ENCODE measurements at regions not wholly inside any gene's neighbourhood (a gene's known extent, or its start where the extent isn't known, plus 50 kb on each side); places are given as distances from the start of the nearest gene placed in this dataset.
"Not testable (repeated sequence)": the region's sequence is repeated elsewhere in the genome, so short reads cannot be mapped to it uniquely, and the experiment has no call there.

DNA sequence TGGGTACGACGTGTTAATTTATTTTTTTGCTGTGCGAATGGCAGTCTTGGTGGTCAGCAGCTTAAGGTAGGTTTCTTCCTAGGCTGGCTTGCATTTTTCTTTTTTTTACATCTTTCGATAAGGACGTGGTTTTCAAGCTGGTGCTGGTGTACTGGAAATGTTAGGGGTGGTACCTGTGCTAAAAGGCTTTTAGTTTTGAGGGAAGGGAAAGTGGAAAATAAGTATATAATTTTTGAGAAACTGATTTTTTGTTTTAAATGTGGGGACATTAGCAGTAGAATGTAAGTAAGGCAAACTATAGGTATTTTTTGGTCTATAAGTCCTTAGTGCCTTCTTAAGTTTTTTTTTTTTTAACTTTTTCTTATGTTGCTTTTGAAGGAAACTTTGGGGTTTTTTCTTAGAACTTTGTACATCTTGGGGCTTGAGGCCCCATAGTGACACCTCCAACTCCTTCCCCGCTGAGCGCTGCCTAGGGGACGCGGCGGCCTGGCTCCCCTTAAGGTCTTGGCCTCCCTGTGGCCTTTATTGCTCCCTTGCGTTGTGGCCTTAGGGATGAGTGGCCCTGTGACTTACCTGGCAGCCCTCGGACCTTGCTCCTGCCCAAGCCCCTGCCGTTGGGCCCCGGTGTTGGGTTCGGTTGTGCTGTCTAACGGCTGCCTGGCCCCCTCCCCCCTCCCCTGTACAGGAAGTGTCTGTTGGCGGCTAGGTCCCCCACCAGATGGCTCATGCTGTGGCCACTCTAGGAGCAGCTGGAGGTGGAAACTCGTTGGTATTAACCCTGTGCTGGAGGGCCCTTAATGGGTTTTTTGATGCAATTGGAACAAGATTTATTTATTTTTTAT, 88.0 kb upstream of the RPRML start:
- FAIRE-seq (no peak), DNase-seq (peak; percentile 82 to 94)
- Histone ChIP-seq H3K27me3 (ENCODE audit: control insufficient read depth in 3 of 3, insufficient read depth in 3 of 3, low read length in 3 of 3) (no peaks in the 10 kb centered on the region), H3K36me3 (ENCODE audit: control insufficient read depth in 3 of 3, insufficient read depth in 2 of 3, low read depth in 1 of 3, low read length in 3 of 3) (peaks cover 0 to 16% (median 0%) of the 10 kb centered on the region in 3 donors), H3K27ac (ENCODE audit: low read depth in 1 of 3, low read length in 2 of 3) (peak overlapping the region; percentile 80 to 91 (median 86)), H3K4me3 (ENCODE audit: low read depth in 1 of 3, low read length in 3 of 3) (peak overlapping the region; percentile 45 to 95 (median 85)), H3K9me3 (ENCODE audit: control insufficient read depth in 2 of 2, insufficient read depth in 1 of 2, low read depth in 1 of 2, low read length in 1 of 2) (peaks cover 0 to 7% of the 10 kb centered on the region in 2 donors), H3K4me1 (ENCODE audit: control insufficient read depth in 3 of 3, insufficient read depth in 2 of 3, low read depth in 1 of 3, low read length in 2 of 3) (peaks cover 0 to 3% (median 0%) of the 10 kb centered on the region in 3 donors)
- WGBS, 3 donors = 4 to 5% (median 4%) methylated on average over 18 of the region's 18 CpGs

DNA sequence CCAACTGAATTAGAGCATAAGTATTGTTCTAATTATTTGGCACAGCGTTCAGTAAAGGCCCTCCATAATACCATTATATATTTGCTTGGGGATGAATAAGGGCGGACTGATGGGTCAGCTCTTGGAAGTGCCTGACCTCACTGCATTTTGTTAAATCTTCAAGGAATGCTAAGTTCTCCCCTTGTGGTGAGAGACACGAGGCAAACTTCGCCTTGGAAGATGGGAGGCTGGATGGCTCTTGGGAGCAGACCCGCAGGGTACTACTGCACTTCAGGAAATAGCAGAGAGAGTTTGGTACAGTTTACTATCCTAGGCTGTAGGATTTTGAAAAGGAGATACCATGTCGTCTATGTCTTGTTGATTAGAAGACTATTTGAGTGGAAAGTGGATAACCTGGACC, 87.0 kb upstream of the RPRML start:
- peak in 1 of 2 donors; percentile 5 for DNase-seq
- Histone ChIP-seq H3K27me3 (ENCODE audit: control insufficient read depth in 3 of 3, insufficient read depth in 3 of 3, low read length in 3 of 3) (no peaks in the 10 kb centered on the region), H3K36me3 (ENCODE audit: control insufficient read depth in 3 of 3, insufficient read depth in 2 of 3, low read depth in 1 of 3, low read length in 3 of 3) (peaks cover 0 to 16% (median 0%) of the 10 kb centered on the region in 3 donors), H3K4me1 (ENCODE audit: control insufficient read depth in 3 of 3, insufficient read depth in 2 of 3, low read depth in 1 of 3, low read length in 2 of 3) (no peaks in the 10 kb centered on the region), H3K27ac (ENCODE audit: low read depth in 1 of 3, low read length in 2 of 3) (no peak overlapping the region), H3K4me3 (ENCODE audit: low read depth in 1 of 3, low read length in 3 of 3) (no peak overlapping the region), H3K9me3 (ENCODE audit: control insufficient read depth in 2 of 2, insufficient read depth in 1 of 2, low read depth in 1 of 2, low read length in 1 of 2) (peaks cover 0 to 7% of the 10 kb centered on the region in 2 donors)
- 68 to 82% (median 78%) methylated on average over 6 of the region's 6 CpGs for WGBS, 3 donors
- no peak for FAIRE-seq

DNA sequence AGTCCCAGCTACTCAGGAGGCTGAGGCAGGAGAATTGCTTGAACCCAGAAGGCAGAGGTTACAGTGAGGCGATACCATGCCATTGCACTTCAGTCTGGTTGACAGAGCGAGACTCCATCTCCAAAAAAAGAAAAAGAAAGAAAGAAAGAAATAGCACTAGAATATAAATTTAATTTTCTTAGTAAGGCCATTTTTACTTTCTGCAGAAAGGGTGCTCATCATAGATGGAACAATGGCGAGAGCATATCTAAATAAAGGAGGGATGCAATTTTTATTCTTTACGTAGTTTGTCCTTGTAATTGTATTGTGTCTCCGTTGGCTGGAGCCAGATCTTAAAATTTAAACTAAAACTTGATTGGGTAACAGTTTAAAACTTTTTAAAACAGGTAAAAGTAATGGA, 85.6 kb upstream of the RPRML start:
- Histone ChIP-seq H3K27me3 (ENCODE audit: control insufficient read depth in 3 of 3, insufficient read depth in 3 of 3, low read length in 3 of 3) (no peaks in the 10 kb centered on the region), H3K36me3 (ENCODE audit: control insufficient read depth in 3 of 3, insufficient read depth in 2 of 3, low read depth in 1 of 3, low read length in 3 of 3) (peaks cover 0 to 16% (median 0%) of the 10 kb centered on the region in 3 donors), H3K27ac (ENCODE audit: low read depth in 1 of 3, low read length in 2 of 3) (no peak overlapping the region), H3K4me3 (ENCODE audit: low read depth in 1 of 3, low read length in 3 of 3) (no peak overlapping the region), H3K9me3 (ENCODE audit: control insufficient read depth in 2 of 2, insufficient read depth in 1 of 2, low read depth in 1 of 2, low read length in 1 of 2) (peaks cover 0 to 7% of the 10 kb centered on the region in 2 donors), H3K4me1 (ENCODE audit: control insufficient read depth in 3 of 3, insufficient read depth in 2 of 3, low read depth in 1 of 3, low read length in 2 of 3) (no peaks in the 10 kb centered on the region)
- FAIRE-seq (no peak), DNase-seq (no peak)
- WGBS, 3 donors = 97 to 98% (median 98%) methylated on average over 5 of the region's 5 CpGs

- DNase-seq (no peak), FAIRE-seq (no peak)
- H3K4me1 ChIP-seq (ENCODE audit: control insufficient read depth in 3 of 3, insufficient read depth in 2 of 3, low read depth in 1 of 3, low read length in 2 of 3) = no peaks in the 10 kb centered on the region
- no peaks in the 10 kb centered on the region for H3K27me3 ChIP-seq (ENCODE audit: control insufficient read depth in 3 of 3, insufficient read depth in 3 of 3, low read length in 3 of 3)
- WGBS, 3 donors = 96 to 97% (median 97%) methylated on average over 11 of the region's 11 CpGs
- H3K36me3 ChIP-seq (ENCODE audit: control insufficient read depth in 3 of 3, insufficient read depth in 2 of 3, low read depth in 1 of 3, low read length in 3 of 3) = peaks cover 0 to 16% (median 0%) of the 10 kb centered on the region in 3 donors
- no peak overlapping the region for H3K27ac ChIP-seq (ENCODE audit: low read depth in 1 of 3, low read length in 2 of 3)
- peaks cover 0 to 7% of the 10 kb centered on the region in 2 donors for H3K9me3 ChIP-seq (ENCODE audit: control insufficient read depth in 2 of 2, insufficient read depth in 1 of 2, low read depth in 1 of 2, low read length in 1 of 2)
- H3K4me3 ChIP-seq (ENCODE audit: low read depth in 1 of 3, low read length in 3 of 3) = no peak overlapping the region
Observed at GRCh38 chr17:47063475-47063874, 84.4 kb upstream of the RPRML start.

- 95 to 100% (median 96%) methylated on average over 5 of the region's 5 CpGs for WGBS, 3 donors
- not testable (repeated sequence) for H3K4me1 ChIP-seq (ENCODE audit: control insufficient read depth in 3 of 3, insufficient read depth in 2 of 3, low read depth in 1 of 3, low read length in 2 of 3); H3K27me3 ChIP-seq (ENCODE audit: control insufficient read depth in 3 of 3, insufficient read depth in 3 of 3, low read length in 3 of 3); H3K9me3 ChIP-seq (ENCODE audit: control insufficient read depth in 2 of 2, insufficient read depth in 1 of 2, low read depth in 1 of 2, low read length in 1 of 2); DNase-seq; H3K4me3 ChIP-seq (ENCODE audit: low read depth in 1 of 3, low read length in 3 of 3); FAIRE-seq; H3K27ac ChIP-seq (ENCODE audit: low read depth in 1 of 3, low read length in 2 of 3)
- peaks cover 0 to 16% (median 0%) of the 10 kb centered on the region in 3 donors for H3K36me3 ChIP-seq (ENCODE audit: control insufficient read depth in 3 of 3, insufficient read depth in 2 of 3, low read depth in 1 of 3, low read length in 3 of 3)
Observed at GRCh38 chr17:47062851-47063250, 83.8 kb upstream of the RPRML start.

- not testable (repeated sequence) for H3K27ac ChIP-seq (ENCODE audit: low read depth in 1 of 3, low read length in 2 of 3); DNase-seq; H3K9me3 ChIP-seq (ENCODE audit: control insufficient read depth in 2 of 2, insufficient read depth in 1 of 2, low read depth in 1 of 2, low read length in 1 of 2); FAIRE-seq; H3K4me1 ChIP-seq (ENCODE audit: control insufficient read depth in 3 of 3, insufficient read depth in 2 of 3, low read depth in 1 of 3, low read length in 2 of 3); H3K4me3 ChIP-seq (ENCODE audit: low read depth in 1 of 3, low read length in 3 of 3); H3K27me3 ChIP-seq (ENCODE audit: control insufficient read depth in 3 of 3, insufficient read depth in 3 of 3, low read length in 3 of 3)
- H3K36me3 ChIP-seq (ENCODE audit: control insufficient read depth in 3 of 3, insufficient read depth in 2 of 3, low read depth in 1 of 3, low read length in 3 of 3) = peaks cover 0 to 24% (median 0%) of the 10 kb centered on the region in 3 donors
- 86 to 92% (median 91%) methylated on average over 9 to 10 of the region's 10 CpGs for WGBS, 3 donors
Observed at GRCh38 chr17:47060005-47060404, 81.0 kb upstream of the RPRML start.

DNA sequence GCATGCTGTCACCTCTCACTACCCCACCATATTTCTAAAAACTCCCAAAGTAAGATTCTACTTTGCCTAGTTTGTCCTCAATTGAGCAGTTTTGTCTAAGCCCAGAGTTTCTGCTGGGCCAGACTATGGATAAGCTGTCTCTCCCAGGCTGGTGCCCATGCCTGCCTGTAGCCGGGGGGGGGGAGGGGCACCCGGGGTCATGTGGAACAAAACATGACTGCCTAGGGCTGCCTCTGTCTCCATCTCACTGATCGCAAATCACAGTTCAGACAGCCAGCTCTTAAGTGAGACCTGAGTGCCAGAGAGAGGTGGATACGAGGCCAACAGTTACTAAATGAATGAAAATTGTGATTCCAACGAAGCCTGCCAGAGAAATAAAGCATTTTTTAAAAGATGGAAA, 78.8 kb upstream of the RPRML start:
- 82 to 84% (median 84%) methylated on average over 5 of the region's 5 CpGs for WGBS, 3 donors
- FAIRE-seq (no peak), DNase-seq (no peak)
- H3K4me3 ChIP-seq (ENCODE audit: low read depth in 1 of 3, low read length in 3 of 3) = no peak overlapping the region
- no peak overlapping the region for H3K27ac ChIP-seq (ENCODE audit: low read depth in 1 of 3, low read length in 2 of 3)
- no peaks in the 10 kb centered on the region for H3K9me3 ChIP-seq (ENCODE audit: control insufficient read depth in 2 of 2, insufficient read depth in 1 of 2, low read depth in 1 of 2, low read length in 1 of 2)
- H3K36me3 ChIP-seq (ENCODE audit: control insufficient read depth in 3 of 3, insufficient read depth in 2 of 3, low read depth in 1 of 3, low read length in 3 of 3) = peaks cover 0 to 23% (median 0%) of the 10 kb centered on the region in 3 donors
- H3K4me1 ChIP-seq (ENCODE audit: control insufficient read depth in 3 of 3, insufficient read depth in 2 of 3, low read depth in 1 of 3, low read length in 2 of 3) = no peaks in the 10 kb centered on the region
- no peaks in the 10 kb centered on the region for H3K27me3 ChIP-seq (ENCODE audit: control insufficient read depth in 3 of 3, insufficient read depth in 3 of 3, low read length in 3 of 3)

DNA sequence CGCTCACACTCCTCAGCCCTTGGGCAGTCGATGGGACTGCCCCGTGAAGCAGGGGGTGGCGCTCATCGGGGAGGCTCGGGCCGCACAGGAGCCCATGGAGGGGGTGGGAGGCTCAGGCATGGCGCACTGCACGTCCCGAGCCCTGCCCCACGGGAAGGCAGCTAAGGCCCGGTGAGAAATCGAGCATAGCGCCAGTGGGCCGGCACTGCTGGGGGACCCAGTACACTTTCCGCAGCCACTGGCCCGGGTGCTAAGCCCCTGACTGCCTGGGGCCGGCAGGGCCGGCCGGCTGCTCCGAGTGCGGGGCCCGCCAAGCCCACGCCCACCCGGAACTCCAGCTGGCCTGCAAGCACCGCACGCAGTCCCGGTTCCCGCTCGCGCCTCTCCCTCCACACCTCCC, 78.2 kb upstream of the RPRML start:
- H3K9me3 ChIP-seq (ENCODE audit: control insufficient read depth in 2 of 2, insufficient read depth in 1 of 2, low read depth in 1 of 2, low read length in 1 of 2); H3K4me1 ChIP-seq (ENCODE audit: control insufficient read depth in 3 of 3, insufficient read depth in 2 of 3, low read depth in 1 of 3, low read length in 2 of 3); H3K27ac ChIP-seq (ENCODE audit: low read depth in 1 of 3, low read length in 2 of 3); H3K27me3 ChIP-seq (ENCODE audit: control insufficient read depth in 3 of 3, insufficient read depth in 3 of 3, low read length in 3 of 3); DNase-seq; H3K4me3 ChIP-seq (ENCODE audit: low read depth in 1 of 3, low read length in 3 of 3); FAIRE-seq: not testable (repeated sequence)
- H3K36me3 ChIP-seq (ENCODE audit: control insufficient read depth in 3 of 3, insufficient read depth in 2 of 3, low read depth in 1 of 3, low read length in 3 of 3) = peaks cover 0 to 26% (median 0%) of the 10 kb centered on the region in 3 donors
- 95 to 99% (median 98%) methylated on average over 20 to 31 of the region's 31 CpGs for WGBS, 3 donors

Measured in small intestine (tissue), 7 donors.